NCI-H524 treated with DMSO at 0.1 percent for 48 hours (cell line): ENCODE measurements at regions not wholly inside any gene's neighbourhood (a gene's known extent, or its start where the extent isn't known, plus 50 kb on each side); places are given as distances from the start of the nearest gene placed in this dataset.

ENCODE experiments used
- DNase-seq: peaks from one replicate; lab custom pipeline; 2025; lab: John Stamatoyannopoulos, UW

GRCh38 chr20:21033817-21034216, 72.3 kb downstream of the LINC00237 start:
- DNase-seq = no peak

DNA sequence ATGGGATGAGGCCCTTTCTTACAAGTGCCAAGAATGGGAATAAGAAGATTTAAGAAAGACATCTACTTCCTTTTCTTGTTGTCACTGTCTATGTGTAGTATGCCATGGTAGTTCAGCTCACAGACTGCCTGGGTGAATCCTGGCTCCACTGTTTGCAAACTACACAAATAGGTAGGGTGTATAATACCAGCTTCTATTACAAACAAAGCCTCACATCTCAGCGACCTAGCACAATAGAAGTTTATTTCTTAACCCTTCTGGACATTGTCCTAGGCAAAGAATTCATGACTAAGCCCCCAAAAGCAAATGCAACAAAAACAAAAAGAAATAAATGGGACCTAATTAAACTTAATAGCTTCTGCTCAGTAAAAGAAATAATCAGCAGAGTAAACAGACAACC, 74.5 kb downstream of the LINC00237 start:
- DNase-seq = no peak

DNA sequence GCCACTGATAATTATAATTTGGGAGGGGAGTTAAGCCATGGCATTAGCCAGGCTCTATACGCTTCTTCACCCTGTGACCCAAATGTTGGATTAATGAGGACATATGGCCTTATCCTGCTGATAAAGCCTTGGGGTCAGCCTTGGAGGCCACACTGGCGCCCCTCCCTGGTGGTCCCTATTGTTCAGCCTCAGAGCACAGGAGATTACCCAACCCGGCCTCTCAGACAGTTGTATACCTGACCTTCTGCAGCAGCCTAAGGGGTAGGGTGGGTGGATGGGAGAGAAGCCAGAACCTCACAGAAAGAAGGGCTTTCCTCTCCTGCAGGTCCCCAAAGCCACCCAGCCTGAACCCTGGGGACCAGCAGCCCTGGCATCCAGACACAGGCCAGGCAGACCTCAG, 76.8 kb downstream of the LINC00237 start:
- DNase-seq = no peak

- no peak for DNase-seq
Measured at GRCh38 chr20:21028921-21029320, 77.2 kb downstream of the LINC00237 start.

DNA sequence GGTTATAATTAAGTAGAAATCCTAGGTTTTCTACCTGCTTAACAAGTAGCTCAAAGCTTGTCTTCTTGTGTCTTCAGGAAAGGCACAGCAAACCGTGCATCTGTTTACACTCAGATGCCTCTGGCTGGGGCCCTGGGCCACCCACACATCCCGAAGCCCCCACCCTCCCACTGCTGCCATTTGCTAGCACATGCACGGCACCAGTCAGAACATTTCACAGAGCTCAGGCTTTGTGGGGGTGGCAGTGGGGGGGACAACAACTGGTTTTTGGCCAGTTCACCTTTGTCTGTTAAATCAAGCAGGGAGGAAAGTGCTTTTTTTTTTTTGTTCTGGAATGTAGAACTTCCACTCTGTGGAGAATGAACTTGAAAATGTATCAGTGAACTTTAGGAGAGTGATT, 77.7 kb downstream of the LINC00237 start:
- no peak for DNase-seq

DNA sequence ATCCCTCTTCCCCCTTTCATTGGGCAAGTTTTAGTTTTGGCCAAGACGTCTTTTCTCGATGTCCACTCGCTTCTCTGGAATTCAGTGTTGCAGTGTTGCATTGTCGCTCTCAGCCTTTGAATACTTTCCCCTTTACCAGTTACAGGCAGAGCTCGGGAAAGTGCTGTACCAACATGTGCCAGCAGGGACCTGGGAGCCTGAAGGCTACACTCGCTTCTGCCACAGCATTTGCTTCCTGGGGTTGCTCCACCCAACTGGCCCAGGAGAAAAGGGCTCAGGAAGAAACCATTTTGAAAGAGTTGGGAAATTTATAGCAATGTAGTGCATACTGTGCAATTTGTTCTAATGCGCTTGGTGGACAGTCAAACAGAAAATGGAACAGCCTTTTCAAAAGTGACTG, 78.6 kb downstream of the LINC00237 start:
- no peak for DNase-seq

- no peak for DNase-seq
Measured at GRCh38 chr20:21026951-21027350, 79.2 kb downstream of the LINC00237 start.

GRCh38 chr20:21024420-21024819, 81.7 kb downstream of the LINC00237 start:
- no peak for DNase-seq

DNA sequence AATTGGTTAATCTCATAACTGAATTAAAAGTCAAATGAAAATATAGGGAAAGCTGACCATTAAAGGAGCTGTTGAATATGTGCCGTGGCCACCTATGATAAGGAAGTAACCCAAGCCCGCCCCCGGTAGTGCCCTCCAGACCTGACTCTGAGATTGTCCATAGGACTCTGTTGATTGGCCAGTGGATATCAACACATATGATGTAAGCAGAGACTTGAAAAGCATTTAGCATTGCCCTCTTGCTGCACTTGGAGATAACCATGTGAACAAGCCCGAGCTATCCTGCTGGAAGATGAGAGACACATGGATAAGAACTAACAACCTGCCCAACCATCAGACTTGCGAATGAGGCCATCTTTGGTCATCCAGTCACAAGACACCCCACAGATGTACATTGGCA, 83.2 kb downstream of the LINC00237 start:
- DNase-seq = no peak

DNA sequence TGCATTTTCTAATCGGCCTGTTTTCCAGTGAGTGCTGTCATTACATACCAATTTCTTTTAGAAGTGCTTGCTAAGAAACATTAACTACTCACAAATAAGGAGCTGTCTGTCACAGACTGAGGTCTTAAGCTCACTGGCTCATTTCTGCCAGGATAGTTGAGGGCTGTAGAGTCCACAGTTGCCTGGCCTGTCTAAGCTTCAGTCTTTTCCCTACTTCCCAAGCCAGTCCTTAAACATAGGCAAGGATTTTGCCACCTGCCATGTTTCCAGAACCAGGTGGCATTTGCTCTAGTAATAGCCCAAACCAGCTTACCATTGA, 84.7 kb downstream of the LINC00237 start:
- no peak for DNase-seq

DNA sequence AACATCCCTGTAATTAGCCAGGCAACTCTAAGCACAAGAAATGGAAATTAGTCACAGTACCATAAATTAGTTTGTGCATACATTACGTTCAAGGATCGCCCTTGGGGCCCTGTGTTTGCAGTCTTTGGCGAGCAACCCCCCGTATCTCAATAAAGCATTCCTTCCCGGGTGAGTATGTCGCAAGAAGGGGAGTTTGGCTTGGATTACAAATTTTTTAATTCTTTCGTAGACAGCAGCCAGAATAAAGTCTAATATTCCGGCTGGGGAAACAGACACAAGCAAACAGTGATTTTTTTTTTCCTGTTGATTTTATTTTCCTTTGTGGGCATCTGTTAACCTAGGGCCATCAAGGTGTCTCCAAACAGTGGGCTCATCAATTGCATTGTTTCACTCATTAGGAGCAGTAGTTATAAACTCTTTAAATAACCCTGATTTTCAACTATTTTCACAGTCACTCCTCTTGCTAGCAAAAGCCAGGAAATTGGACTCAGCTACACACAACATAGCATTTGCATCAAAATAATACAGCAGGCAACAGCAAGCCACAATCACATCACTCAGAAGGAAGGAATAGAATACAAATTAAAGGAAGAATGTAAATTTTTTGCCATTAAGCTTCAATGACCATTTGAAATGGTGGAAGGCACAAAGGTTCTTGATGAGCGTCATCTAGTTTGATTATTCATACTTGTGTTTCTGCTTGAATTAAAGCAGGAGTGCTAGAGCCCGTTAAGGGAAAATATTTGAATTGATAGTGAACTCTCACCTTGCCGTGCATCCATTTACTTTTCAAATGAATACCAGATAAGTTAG, 85.3 kb downstream of the LINC00237 start:
- DNase-seq = no peak

- DNase-seq = no peak
Measured at GRCh38 chr20:21019814-21020658, 86.1 kb downstream of the LINC00237 start.

DNA sequence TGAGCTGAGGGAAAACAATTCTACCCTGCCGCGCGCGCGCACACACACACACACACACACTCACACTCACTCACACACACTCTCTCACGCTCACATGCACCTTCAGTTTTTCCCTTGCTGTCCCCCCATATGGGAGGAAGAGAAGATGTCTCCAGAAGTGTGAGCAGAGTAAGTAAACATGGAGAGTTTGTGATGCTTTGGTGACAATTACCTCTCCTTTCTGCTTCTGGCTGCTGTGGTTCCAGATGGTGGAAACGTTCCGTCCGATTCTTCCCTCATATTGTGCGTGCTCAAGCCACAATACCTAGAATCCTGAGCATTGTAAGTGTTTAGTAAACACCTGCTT, 86.7 kb downstream of the LINC00237 start:
- no peak for DNase-seq

DNA sequence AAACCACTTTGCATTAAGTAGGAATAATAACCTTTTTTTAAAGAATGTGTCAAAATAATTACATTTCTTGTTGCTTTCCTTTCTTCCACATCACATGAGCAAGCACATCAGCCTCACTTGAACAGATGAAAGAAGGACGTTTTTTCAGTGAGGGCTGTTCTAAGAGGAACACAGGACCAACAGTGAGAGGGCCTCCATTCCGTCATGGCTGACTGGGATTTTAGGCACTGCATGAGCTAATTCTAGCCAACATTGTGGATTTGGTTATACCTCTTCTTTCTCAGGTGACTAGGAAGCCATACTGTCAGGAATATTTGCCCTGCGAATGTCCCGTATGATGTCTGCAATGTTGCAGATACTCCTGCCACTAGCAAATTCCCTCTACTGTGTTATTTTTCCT, 87.6 kb downstream of the LINC00237 start:
- no peak for DNase-seq

DNA sequence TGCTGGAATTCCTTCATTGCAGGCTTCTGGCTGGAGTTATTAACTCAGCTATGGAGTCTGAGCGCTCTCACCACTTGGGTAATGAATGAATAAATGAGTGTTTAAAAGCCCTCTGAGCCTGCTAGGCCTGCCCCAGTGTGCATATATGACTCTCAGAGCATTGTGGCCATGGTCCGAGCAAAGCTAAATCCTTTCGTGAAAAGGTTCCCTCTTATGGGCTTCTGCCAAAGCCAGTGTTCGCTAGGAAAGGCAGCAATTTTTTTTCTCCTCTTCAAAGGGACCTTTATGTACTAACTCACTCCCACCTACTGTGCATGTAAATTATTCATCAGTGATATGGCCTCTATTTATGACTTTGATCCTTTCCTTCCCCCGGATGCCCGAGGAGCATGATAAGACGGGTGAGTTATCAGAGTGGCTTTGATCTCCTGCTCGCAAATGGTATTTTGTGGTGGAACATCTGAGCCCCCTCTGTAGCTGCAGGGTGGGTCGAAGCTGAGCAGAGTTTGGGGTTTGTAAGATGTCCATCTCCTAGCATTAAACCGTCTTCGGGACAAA, 88.6 kb downstream of the LINC00237 start:
- no peak for DNase-seq

DNA sequence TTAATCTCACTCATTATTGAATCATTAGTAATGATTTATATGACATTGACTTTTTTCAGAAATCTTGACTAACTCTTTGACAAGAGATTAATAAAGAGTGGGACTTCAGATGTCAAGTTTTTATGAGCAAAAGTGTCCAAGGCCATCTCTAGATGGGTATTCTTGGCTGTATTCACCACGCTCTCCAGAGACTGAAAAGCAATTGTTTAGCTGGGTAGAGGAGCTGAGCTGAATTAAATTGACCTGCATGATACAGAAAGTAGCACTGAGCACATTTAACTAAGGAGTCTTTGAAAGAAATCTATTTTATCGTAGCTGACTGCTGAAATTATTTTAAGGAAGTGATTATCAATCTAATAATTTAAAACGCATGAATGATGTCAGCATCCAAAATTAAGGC, 89.4 kb downstream of the LINC00237 start:
- DNase-seq = no peak

- no peak for DNase-seq
Measured at GRCh38 chr20:21014528-21014927, 91.6 kb downstream of the LINC00237 start.

GRCh38 chr20:21008951-21009350, 97.2 kb downstream of the LINC00237 start:
- no peak for DNase-seq

GRCh38 chr20:21006611-21007010, 99.5 kb downstream of the LINC00237 start:
- no peak for DNase-seq

DNA sequence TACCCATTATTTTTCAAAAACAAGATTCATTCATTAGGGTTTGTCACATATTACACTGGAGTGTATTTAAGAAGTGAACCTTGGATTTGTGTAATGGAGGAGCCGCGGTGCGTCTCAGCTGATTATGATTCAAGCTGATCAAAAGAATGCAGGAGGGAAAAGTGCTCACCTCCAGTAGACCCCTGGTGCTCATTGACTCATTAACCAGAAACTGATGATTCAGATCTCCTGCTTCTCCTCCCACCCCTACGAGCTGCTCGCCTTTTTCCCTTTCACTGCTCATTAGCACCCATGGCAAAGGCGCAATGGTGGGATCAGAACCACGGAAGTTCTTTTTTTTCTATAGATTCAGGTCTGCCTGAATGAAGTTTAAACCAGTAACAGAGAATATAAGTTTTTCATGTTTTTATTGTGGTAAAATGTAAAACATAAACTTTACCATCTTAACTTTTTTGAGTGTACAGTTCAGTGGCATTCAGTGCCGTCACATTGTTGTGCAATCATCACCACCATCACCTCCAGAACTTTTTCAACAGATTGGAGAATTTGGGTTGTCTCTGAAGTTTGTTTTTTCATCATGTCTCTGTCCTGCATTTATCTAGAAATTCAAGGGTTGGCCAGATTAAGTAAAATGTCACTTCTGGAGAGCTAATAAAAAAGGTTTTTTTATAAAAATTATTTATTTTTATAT, 101.6 kb downstream of the LINC00237 start:
- DNase-seq = no peak

DNA sequence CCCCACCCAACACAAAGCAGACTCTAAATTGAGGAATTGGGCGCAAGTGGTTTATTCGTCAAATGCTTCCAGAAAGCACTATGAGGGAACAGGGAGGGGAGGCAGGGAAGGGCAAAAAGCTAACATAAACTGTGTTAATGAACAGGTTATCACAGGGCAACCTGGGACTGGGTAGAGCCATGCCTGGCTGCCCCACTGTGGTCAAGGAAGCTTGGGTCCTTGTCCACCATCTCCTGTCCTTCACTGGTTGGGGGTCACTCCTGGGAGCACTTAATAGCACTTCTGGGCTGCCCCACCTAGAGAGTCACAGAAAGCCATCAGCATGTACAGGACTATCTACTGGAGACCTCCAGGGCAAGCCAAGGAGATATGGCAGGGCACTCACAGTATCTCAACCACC, 102.3 kb downstream of the LINC00237 start:
- DNase-seq = no peak

GRCh38 chr20:21002486-21002885, 103.7 kb downstream of the LINC00237 start:
- no peak for DNase-seq

GRCh38 chr20:20993372-20993771, 112.8 kb downstream of the LINC00237 start:
- DNase-seq = no peak
